ENCODE measurements at regions not wholly inside any gene's neighbourhood (a gene's known extent, or its start where the extent isn't known, plus 50 kb on each side); places are given as distances from the start of the nearest gene placed in this dataset.
"Not testable (repeated sequence)": the region's sequence is repeated elsewhere in the genome, so short reads cannot be mapped to it uniquely, and the experiment has no call there.

DNA sequence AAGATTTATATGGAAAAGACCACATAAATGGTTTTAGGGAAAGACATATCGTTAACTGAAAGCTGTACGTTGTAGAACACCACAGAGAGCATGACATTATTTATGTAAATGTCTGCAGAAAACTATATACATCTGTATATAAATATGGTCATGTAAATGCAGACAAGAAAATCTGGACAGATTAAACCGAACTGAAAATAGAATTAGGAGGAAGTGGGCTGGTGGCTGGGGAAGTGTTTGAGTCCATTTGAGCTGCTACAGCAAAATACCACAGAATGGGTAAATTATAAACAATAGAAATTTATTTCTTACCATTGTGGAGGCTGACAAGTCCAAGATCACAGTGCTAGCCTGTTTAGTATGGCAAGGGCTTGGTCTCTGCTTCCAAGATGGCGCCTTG is 56.3 kb upstream of the USP6NL start:
- no peak for DNase-seq (ENCODE audit: low spot score)

DNA sequence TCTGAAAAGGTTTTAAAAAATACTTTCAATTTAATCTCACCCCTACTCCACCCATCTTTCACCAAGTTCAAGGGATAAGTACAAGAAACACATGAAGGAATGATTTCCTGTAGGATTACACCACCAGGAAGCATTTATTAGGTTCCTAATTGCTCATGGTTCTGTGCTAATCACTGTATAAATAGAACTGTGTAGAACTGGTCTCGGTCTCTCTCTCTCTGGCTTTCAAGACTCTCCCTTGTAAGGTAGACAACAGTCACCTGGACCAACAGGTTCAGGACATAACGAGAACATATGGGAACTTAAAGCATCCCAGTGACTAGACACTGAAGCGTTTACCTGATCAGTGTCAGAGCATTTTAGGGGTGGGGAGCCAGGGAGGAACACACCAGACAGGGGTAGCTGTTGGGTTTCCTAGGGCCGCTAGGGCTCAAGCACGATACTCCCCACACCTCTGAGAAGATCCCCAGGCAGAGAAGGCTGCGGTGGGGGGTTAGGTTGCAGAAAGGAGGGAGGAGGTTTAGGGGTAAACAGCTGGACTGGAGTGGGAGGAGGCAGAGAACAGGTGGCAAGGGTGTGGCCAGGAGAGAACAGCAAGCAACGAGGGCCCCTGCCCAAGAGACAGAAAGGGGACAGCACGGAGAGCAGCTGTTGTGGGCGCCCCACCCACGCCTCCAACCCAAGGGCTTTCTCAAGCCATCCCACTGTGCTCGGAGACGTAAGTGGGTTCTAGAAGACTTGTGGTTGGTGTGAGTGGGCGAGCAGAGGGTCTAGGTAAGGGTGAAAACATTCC is 52.5 kb upstream of the USP6NL start:
- no peak for DNase-seq (ENCODE audit: low spot score)

DNA sequence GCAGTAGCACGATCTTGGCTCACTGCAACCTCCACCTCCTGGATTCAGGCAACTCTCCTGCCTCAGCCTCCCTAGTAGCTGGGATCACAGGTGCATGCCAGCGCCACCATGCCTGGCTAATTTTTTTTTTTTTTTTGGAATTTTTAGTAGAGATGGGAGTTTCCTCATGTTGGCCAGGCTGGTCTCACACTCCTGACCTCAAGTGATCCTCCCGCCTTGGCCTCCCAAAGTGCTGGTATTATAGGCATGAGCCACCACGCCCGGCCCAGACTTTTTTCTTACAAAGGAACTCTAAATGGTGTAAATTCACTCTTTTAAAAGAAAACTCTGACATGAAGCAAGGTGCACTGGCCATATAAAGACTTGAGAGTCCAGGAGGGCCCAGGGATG is 51.7 kb upstream of the USP6NL start:
- not testable (repeated sequence) for DNase-seq (ENCODE audit: low spot score)

DNA sequence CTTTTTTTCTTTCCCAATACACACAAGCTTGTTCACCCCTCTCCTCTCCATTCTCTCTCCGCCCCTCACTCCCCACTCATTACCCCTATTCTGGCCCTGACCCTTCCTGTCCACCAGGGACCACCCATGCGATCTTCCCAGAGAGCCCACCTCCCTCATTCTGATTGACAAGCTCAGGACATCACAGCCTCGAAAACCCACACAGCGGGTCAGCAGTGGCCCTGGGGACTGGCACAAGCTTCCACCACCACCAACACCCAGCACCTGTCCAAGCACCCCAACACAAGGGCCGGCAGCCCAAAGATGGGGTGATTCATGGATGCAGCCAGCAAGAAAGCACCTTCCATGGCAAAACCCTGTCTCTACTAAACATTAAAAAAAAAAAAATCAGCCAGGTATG is 50.0 kb upstream of the USP6NL start:
- no peak for DNase-seq (ENCODE audit: low spot score)
